HG02610 (cell line): ENCODE measurements at regions not wholly inside any gene's neighbourhood (a gene's known extent, or its start where the extent isn't known, plus 50 kb on each side); places are given as distances from the start of the nearest gene placed in this dataset.

Experiments used
- ATAC-seq: cut with Tn5 transposase; IDR thresholded peaks from one replicate; pipeline ENCODE4 v1.9.1; 2021; ENCODE audit warnings: mild to moderate bottlenecking, moderate library complexity; ENCODE audit not compliant: unreplicated experiment

DNA sequence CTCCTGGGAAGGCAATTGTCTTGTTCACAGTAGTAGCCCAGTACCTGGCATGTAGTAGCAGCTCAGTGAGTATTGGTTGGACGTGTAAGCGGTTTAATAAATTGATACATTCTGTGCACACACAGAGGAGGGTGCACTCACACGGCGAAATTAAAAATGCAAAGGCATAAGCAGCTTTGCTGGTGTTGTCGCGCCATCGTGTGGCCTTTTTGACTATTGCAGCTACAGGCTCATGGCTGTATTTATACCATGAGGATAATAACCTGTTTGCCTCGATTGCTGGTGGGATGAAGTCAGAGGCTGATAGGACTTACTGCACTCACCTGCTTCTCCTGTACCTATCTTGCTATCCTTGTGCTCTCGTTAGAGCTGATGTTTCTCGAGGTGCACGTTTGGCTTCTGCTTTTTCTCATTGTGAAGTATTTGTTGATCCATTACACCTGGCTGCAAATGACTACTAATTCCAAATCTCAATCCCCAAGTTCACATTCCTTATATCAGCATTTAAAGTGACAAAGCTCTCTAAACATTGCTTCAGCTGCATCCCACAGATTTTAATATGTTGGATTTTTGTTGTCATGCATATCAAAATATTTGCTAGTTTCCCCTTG lies 61.5 kb downstream of the TBXT start:
- peak; percentile 82 for ATAC-seq

DNA sequence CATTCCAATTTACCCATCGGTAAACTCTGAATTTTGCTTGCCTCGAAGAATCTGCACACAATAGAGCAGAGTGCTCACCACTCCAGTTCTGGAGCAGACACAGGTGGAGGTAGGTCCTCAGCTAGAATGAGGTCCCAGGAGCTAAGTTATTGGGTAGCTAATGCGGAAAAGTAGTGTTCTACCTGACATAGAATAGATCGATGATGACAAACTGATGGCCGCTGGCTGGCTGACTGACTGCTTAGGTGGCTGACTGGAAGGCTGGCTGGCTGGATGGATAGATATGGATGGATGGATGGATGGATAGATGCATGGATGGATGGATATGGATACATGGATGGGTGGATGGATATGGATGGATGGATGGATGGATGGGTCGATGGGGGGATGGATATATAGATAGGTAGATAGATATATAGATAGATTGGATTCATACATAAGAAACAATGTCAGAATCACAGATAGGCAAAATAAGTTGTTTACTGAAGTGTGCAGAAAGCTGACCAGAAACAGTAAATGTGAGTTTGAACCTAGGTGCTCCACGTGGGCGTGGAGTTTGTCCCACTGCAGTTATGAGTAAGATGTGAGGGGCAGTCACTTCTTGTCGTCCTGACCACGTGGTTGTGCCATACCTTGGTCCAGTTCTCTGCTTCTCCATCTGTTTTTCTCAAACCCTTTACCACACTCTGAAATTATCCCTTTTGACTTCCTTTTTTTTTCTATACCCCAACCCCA lies 62.1 kb downstream of the TBXT start:
- peak; percentile 29 for ATAC-seq

DNA sequence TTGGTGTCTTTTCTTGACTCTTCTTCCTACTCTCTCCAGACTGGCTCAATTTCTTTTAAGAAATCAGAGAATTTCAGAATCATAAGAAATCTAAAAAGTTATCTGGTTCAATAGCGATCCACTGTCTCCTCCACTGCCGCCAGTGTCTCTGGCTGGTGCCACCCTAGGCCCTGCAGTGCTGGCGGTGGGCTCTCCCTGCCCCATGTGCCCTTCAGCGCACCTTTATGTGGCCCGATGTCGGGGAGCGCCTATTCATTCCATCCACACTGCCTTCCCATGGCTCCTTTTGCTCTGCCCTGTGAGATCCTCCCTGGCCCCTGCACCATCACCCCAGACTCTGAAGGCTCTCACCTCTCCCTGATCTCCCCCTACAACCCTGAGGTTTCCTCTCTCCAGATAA lies 62.8 kb downstream of the TBXT start:
- ATAC-seq, result no peak

DNA sequence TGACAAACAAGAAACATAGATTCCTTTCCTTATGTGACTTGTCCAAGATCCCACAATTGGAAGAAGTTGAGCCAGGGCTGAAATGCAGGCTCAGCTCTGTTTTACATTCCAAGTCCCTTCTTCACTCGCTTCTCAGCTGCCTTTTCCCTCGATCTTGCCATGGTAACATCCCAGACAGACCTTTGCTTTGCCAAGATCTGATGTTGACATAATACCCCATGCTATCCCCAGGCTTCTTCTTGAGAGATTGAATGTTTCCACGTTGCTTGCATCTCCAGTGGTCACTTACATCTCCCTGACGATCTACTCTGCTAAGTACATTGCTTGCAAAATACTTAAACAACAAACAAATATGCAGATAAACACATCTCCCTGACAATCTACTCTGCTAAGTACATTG lies 63.5 kb downstream of the TBXT start:
- ATAC-seq, result no peak

DNA sequence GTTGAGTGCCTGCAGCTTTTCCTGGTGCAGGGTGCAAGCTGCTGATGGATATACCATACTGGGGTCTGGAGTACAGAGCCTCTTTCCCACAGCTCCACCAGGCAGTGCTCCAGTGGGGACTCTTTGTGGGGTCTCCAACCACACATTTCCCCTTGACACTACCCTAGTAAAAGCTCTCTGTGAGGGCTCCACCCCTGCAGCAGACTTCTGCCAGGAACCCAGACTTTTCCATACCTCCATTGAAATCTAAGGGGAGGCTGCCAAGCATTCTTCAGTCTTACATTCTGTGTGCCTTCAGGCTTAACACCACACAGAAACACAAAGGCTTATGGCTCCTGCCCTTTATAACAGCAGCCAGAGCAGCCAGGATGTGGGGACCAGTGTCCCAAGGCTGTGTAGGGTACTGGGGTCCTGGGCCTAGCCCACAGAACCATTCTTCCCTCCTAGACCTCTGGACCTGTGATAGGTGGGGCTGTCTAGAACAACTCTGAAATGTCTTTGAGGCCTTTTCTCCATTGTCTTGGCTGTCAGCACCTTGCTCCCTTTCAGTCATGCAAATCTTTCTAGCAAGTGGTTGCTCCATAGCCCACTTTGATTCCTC lies 65.7 kb downstream of the TBXT start:
- no peak for ATAC-seq

DNA sequence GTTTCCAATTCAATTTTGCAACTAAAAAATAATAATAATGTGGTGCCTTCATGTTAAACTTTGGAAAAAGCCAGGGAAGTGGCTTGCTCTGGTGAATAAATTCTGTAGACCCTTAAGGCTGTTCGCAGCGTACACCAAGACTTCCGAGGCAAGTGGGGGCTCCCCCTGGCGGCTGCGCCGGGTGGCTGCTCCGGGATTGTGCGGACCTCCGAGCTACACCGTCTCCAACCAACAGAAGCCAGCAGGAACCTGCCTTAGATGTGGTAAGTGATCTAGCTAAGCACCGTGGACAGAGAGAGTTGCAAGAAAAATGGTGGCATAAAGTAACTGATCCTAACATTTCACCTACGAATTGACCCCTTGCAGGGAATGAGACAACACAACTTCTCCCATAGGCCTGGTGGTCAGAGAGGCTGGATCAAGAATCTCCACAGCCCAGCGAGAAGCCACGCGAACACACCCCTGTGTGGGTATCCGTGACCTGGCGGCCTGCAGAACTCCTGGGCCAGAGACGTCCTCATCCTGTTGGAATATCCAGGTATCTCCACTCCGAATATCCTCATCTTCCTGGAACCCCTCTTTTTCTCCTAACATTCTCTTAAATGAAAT lies 69.6 kb downstream of the TBXT start:
- ATAC-seq, result peak; percentile 95

DNA sequence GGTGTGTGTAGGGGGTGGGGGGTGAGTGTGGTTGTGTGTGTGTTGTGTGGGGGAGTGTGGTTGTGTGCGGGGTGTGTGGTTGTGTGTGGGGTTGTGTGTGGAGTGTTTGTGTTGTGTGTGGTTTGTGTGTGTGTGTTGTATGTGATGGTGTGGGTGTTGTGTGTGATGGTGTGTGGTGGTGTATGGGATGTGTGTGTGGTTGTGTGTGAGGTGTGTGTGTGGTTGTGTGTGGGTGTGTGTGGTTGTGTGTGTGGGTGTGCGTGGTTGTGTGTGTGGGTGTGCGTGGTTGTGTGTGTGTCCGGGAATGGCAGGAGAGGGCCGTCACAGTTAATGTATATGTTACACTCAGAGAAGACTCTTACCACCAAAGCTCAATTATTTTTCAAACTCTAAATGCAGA lies 79.8 kb downstream of the TBXT start:
- no peak for ATAC-seq

DNA sequence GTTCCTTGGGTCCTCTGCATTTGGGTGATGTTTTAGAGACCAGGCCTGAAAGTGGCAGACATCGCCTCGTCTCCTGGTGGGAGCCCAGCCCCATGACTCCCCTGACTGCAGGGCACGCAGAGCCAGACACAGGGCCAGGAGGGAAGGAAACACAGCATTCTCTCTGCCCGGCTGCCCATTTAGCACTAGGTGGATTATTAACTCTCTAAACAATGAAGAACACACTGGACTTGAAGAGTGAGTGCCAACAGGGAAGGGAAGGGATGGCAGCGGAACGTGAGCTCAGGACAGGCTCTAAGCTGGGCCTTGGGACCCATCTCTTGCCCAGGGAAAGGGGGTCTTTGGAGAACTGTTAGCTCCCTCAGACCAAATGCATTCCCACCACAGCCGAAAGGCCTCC lies 80.4 kb downstream of the TBXT start:
- no peak for ATAC-seq

DNA sequence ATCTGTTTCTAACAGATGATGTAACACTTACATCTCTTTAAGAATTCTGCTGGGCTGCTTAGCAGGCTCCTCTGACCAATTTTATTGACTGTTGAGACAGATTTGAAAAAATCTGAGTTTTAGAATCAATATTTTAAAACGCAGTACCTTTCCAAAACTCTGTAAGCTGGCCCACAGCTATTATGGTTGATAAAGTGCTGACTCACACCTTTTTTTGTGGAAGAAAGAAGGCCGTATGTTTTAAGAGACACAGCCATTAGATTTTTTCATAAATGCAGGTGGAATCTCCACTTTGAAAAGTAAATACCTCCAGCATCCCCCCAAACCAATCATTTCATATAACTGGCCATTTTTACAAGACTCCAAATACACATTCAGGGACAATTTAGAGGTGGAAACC lies 82.2 kb downstream of the TBXT start:
- ATAC-seq, result no peak

DNA sequence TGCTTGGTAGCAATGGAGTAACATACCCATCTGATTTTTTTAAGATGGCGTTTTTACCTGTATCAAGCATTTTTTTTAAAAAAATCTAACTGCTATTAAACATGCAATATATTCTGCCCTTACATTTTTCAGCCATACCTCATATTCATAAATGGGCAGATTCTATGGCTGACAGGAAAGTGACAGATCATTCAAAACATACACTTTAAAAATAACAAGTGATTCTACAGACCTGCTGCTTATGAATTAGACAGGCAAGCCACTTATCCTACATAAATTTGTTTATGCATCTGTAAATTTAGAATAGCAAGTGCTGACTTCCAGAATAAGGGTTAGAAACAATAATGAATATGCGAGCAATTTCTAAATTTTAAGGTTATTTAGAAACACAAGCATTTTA lies 82.7 kb downstream of the TBXT start:
- ATAC-seq, result no peak

DNA sequence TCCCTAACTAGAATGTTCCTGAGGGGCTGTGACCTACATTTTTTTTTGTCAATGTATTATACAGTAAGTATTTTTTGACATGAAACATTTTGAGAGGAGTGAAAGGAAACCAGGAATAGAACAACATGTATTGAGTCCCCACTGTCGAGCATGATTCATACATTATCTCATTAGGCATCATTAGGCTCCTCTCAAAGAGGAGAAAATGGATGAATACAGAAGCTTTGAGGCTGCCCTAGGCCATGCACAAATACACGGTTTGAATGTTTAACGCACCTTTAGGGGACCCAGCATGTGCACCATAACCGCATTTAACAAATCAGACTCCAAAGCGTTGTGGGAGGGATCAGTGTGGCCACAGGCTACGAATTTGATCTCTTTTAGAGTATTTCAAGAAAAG lies 87.8 kb downstream of the TBXT start:
- no peak for ATAC-seq

DNA sequence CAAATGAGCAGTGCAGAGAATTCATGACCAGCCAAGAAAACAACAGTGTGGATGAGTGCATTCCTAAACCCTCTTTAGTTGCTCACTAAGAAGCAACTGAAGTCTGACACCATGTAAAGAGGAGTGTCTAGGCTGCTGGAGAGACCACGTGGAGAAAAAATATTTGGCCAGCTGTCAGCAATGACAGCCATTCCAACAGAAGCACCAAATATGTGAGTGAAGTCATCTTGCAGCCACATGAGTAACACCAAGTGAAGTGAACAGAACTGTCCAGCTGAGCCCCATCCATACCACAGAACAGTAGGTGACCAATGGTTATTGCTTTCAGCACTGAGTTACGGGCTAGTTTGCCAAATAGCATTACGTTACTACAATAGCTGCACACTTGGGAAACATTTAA lies 89.4 kb downstream of the TBXT start:
- ATAC-seq, result no peak

DNA sequence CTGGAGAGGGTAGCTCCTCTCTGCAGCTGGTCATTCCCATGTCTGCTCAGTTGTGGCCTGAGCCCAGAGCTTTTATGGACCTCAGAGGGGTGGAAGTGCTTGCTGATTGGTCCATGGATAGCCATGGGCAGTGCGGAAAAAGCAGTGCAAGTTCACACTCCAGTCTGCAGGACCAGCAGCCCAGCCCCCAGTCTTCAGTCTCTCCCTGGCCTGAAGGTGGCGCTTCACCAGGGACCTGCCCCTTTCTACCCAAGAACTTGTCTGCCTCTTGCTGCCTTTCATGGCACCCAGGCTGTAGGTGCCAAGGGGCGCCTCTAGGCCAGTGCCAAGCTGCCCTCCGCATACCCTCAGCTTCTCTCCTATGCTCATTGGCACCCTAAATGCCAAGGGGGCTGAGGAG lies 91.0 kb downstream of the TBXT start:
- ATAC-seq, result no peak

DNA sequence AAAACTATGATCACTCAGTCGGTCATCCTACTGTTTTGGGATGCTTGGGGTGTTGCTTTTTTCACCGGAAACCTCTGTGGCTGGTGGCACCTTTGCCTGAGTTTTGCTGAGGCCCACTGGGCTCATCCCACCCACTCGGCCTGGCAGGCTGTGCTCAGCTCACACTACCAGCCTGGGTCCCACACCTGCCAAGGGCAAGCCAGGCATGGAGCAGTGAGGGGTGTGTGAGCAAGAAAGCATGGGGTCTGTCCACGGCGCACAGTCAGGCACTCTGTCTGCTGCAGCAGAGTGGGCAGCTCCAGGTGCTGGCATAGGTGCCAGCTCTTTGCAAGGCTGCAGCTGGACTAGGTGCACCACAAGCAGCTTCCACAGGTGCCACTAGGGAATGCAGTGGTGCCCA lies 91.7 kb downstream of the TBXT start:
- no peak for ATAC-seq

DNA sequence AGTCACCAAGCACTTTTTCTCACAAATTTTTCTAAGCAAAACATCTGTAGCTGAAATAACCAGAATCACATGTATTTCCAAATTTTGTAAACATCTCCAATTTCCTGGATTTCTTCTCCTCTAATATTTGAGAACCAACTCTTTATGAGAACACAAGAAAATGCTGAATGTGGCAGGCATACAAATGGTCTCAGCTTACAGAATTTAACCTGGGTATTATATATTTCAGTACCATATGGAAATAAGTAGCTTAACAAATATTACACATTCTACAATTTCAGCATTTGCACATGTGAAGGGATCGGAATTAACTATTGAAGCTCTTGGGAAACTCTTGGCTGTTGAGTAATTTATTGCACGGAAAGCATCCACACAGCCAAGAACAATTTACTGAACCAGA lies 92.5 kb downstream of the TBXT start:
- no peak for ATAC-seq

DNA sequence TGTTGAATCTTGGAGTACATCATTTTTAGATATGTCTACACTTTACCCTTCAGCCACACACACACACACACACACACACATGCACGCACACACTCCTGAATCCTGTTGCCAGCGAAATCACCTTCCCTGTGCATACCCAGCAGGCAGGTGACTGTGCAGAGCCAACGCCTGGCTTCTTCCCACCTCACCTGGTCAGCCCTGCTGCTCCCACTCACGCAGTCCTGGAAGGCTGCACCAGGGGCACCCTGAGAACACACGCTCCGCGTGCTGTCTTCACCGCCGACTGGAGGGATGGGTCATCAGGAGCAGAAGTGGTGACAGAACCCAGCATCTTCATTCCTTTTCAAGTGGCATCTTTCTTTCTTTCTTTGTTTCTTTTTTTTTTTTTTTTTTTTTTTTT lies 94.6 kb downstream of the TBXT start:
- no peak for ATAC-seq

DNA sequence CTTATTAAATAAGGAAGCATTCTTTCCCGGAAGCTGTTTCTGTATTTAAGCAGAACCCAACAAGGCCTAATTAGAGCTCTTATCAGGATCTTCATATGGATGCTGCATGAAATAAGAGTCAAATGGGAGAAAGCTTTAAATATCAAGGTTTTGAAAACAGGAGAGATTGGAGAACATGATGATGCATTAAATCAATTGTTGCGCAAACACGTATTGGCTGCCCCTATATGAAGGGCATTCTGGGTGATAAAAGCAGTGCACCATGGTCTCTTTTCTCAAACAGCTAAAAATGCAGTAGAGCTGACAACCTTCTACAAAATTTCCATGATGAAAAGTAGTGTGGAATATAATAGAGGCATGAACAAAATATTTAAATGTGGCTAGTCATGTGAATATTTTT lies 98.9 kb downstream of the TBXT start:
- no peak for ATAC-seq

DNA sequence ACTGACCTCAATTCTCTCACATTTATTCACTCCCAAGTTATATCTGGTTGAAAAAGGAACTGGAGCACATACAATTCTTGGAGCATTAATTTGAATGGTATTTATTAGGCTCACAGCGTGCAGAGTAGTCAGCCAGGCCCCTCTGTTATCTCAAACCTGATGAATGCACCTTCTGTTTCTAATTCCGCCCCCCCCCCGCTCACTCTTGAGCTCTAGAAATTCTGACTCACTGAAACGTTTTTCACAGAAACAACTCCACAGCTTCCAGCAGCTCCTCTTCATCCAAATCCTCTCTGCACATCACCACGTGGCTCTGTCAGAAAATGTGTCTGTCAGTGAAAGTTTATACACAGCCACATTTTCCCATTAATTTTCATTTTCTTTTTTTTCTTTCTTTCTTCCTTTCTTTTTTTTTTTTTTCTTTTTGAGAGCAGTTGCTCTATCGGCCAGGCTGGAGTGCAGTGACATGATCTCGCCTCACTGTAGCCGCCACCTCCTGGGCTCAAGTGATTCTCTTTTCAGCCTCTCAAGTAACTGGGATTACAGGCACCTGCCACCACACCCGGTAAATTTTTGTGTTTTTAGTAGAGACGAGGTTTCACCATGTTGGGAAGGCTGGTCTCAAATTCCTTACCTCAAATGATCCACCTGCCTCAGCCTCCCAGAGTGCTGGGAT lies 109.4 kb downstream of the TBXT start:
- ATAC-seq, result no peak

DNA sequence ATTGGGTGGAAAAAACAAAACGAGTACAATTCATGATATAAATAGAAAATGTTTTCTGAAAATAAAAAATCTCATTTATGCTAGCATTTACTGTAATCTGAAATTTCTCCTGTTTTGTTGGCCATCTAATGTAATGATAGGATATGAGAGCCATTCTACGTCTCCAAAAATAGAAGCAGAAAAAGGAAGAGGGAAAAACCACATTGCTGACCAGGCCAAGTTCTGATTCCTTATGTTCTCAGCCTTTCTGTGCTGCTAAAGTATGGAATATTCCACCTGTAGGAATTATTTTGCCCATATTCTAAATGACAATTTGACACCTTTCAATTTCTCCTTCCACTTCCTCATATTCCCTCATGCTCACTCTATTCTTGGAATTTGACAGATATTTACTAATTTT lies 110.2 kb downstream of the TBXT start:
- no peak for ATAC-seq

DNA sequence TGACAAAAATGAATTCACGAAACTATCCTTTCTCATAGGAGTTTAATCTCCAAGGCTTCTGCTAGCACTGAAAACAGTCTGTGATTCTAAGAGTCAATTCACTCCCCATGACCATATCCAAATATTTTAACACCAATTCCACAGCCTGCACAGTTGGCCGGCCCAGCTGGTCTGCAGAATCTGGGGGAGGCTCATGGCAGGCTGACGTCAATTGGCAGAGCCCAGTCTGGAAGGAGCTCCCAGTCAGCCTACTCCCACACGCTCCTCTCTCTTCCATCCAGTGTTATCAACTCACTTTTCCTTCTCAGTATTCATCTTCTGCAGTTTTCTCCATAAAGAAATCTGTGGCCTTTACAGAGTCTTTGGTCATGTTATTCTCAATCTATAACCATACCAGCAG lies 111.0 kb downstream of the TBXT start:
- ATAC-seq, result no peak

DNA sequence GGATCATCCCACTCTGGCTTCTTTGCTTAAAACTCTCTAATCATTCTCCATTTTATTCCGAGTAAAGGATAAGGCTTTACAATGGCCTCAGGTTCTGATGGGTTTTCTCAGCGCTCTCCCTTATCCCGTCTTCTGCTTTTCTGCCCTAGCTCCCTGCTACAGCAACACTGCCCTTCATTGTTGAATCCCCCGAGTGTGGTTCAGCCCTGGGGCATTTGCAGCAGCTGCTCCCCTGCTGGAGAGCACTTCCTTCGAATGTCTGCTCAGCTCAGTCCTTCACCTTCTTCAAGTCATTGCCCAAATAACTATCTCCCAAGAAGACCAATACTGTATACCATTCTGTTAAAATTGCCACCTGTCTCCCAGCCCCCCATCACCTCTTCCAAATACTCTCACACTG lies 111.8 kb downstream of the TBXT start:
- ATAC-seq, result no peak

DNA sequence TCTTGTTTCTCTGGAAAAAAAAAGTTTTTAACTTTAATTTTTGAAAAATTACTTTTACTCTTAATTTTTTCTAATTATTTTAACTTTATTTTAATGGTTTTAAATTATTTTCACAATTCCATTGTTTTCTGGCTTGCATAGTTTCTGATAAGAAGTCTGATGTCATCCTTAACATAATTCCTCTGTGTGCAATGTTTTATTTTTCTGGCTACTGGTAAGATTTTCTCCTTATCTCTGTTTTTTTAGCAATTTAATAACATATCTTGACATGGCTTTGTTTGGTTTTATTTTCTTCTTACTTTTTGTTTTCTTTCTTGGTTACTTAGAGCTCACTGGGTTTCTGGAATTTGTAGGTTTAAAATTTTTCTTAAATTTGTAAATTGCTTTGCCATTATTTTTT lies 114.8 kb downstream of the TBXT start:
- no peak for ATAC-seq
